Upper lobe of left lung (tissue), 4 donors: ENCODE measurements at regions not wholly inside any gene's neighbourhood (a gene's known extent, or its start where the extent isn't known, plus 50 kb on each side); places are given as distances from the start of the nearest gene placed in this dataset.

ENCODE experiments used
- CTCF ChIP-seq, 6 experiments: fragments of 450-650 bp in 4 of 6; fragments of 200-600 bp in 2 of 6; sonication (generic) in 2 of 6; IDR thresholded peaks; one replicate each; pipeline ENCODE4 v1.5.1; 2016 to 2019; ENCODE audit warnings: antibody characterized with exemption in 6 of 6
- EP300 ChIP-seq, 4 donors: sonication (generic); formaldehyde crosslinking; IDR thresholded peaks; one replicate each; pipeline ENCODE4 v1.5.1; 2017; ENCODE audit warnings: antibody characterized with exemption in 4 of 4, control low read depth in 2 of 4
- POLR2A ChIP-seq, 4 donors: fragments of 450-650 bp; IDR thresholded peaks; one replicate each; pipeline ENCODE4 v1.5.1; 2016 to 2017; ENCODE audit warnings: antibody characterized with exemption in 4 of 4, mild to moderate bottlenecking in 2 of 4
- POLR2AphosphoS5 ChIP-seq, 2 donors: sonication (generic); formaldehyde crosslinking; IDR thresholded peaks; one replicate each; pipeline ENCODE4 v1.5.1; 2017; ENCODE audit warnings: antibody characterized with exemption in 2 of 2

GRCh38 chr5:98500811-98501210 lies 272.7 kb upstream of the RGMB start:
- TF ChIP-seq EP300 (IDR thresholded peaks at IDR 0.05) (no peak), CTCF (IDR thresholded peaks at IDR 0.05) (no peak), POLR2AphosphoS5 (IDR thresholded peaks at IDR 0.05) (no peak), POLR2A (IDR thresholded peaks at IDR 0.05) (no peak)
